Sciatic nerve (tissue), 2 donors: ENCODE measurements at regions not wholly inside any gene's neighbourhood (a gene's known extent, or its start where the extent isn't known, plus 50 kb on each side); places are given as distances from the start of the nearest gene placed in this dataset.
A peak's percentile ranks its signal among the peaks of the same experiment; 100 is the strongest.

Experiments
- ATAC-seq: fragments of 200-7000 bp; cut with Tn5 transposase; one replicate; pipeline ENCODE4 v1.9.1; 2020; ENCODE audit warnings: mild to moderate bottlenecking, moderate library complexity
- DNase-seq: peaks from one replicate; pipeline ENCODE4 v3.0.0-alpha.2; 2020; ENCODE audit warnings: low spot score
- intact Hi-C: fragments of 100-400 bp; cut with DNase I; formaldehyde crosslinking; loops from one replicate; pipeline ENCODE4 v1.14.2; 2022
- donor health status: DM: no; HTN: no; CAD: no.
- donor health status: DM: no; HTN: no; CAD: no.

- ATAC-seq (no peak), DNase-seq (no peak)
- intact Hi-C loops = no loop called here
Observed at GRCh38 chr2:144253743-144254142, 266.2 kb downstream of the ZEB2 start.

- intact Hi-C loops = no loop called here
- ATAC-seq (no peak), DNase-seq (no peak)
Observed at GRCh38 chr2:144252694-144253093, 267.2 kb downstream of the ZEB2 start.

GRCh38 chr2:144249035-144249637 lies 270.8 kb downstream of the ZEB2 start:
- DNase-seq (no peak), ATAC-seq (no peak)

GRCh38 chr2:144248350-144249034 lies 271.4 kb downstream of the ZEB2 start:
- no peak for ATAC-seq
- DNase-seq = no peak
- intact Hi-C loops = no loop called here

More at GRCh38 chr2:144249035-144249637, 270.8 kb downstream of the ZEB2 start:
- intact Hi-C loops = no loop called here

GRCh38 chr2:144244938-144245337 lies 275.0 kb downstream of the ZEB2 start:
- ATAC-seq (no peak), DNase-seq (no peak)
- intact Hi-C loops = no loop called here

GRCh38 chr2:144242311-144242710 lies 277.6 kb downstream of the ZEB2 start:
- DNase-seq (no peak), ATAC-seq (no peak)
- intact Hi-C loops = no loop called here

- intact Hi-C loops = no loop called here
- DNase-seq (no peak), ATAC-seq (no peak)
Observed at GRCh38 chr2:144241801-144242200, 278.1 kb downstream of the ZEB2 start.

- intact Hi-C loops = no loop called here
- ATAC-seq = no peak
- no peak for DNase-seq
Observed at GRCh38 chr2:144240656-144241339, 279.1 kb downstream of the ZEB2 start.

- intact Hi-C loops = no loop called here
- DNase-seq = no peak
- ATAC-seq = no peak
Observed at GRCh38 chr2:144239726-144240125, 280.2 kb downstream of the ZEB2 start.

GRCh38 chr2:144239306-144239705 lies 280.6 kb downstream of the ZEB2 start:
- ATAC-seq (no peak), DNase-seq (no peak)
- intact Hi-C loops = no loop called here

- intact Hi-C loops = no loop called here
- ATAC-seq (peak; percentile 88), DNase-seq (no peak)
Observed at GRCh38 chr2:144237830-144238627, 281.9 kb downstream of the ZEB2 start.

- no peak for ATAC-seq
- intact Hi-C loops = no loop called here
- DNase-seq = no peak
Observed at GRCh38 chr2:144237108-144237507, 282.8 kb downstream of the ZEB2 start.

- intact Hi-C loops = no loop called here
- ATAC-seq = no peak
- no peak for DNase-seq
Observed at GRCh38 chr2:144235050-144235449, 284.9 kb downstream of the ZEB2 start.

- intact Hi-C loops = no loop called here
- ATAC-seq = no peak
- no peak for DNase-seq
Observed at GRCh38 chr2:144234542-144234871, 285.4 kb downstream of the ZEB2 start.

- intact Hi-C loops = no loop called here
- ATAC-seq = no peak
- no peak for DNase-seq
Observed at GRCh38 chr2:144233733-144234541, 286.0 kb downstream of the ZEB2 start.

GRCh38 chr2:144233317-144233716 lies 286.6 kb downstream of the ZEB2 start:
- DNase-seq (no peak), ATAC-seq (no peak)
- intact Hi-C loops = no loop called here

GRCh38 chr2:144230448-144231085 lies 289.4 kb downstream of the ZEB2 start:
- no peak for DNase-seq
- intact Hi-C loops = no loop called here
- ATAC-seq = no peak

- no peak for DNase-seq
- intact Hi-C loops = no loop called here
- ATAC-seq = no peak
Observed at GRCh38 chr2:144230033-144230432, 289.9 kb downstream of the ZEB2 start.
